SK-N-SH treated with all-trans-retinoic acid at 6 μM for 48 hours (cell line): ENCODE measurements at regions not wholly inside any gene's neighbourhood (a gene's known extent, or its start where the extent isn't known, plus 50 kb on each side); places are given as distances from the start of the nearest gene placed in this dataset.

Source experiments
- ATAC-seq: fragments of 200-7000 bp; cut with Tn5 transposase; 3 replicates; pipeline ENCODE4 v1.9.1; 2020; ENCODE audit warnings: mild to moderate bottlenecking, moderate library complexity
- ARNTL ChIP-seq: fragments of 450-650 bp; formaldehyde crosslinking; IDR thresholded peaks from 2 replicates; pipeline ENCODE4 v1.5.0; 2020; ENCODE audit warnings: low read depth, mild to moderate bottlenecking, moderate library complexity, borderline replicate concordance
- BACH2 ChIP-seq: fragments of 250-450 bp; sonication (Bioruptor Pico); IDR thresholded peaks from 2 replicates; pipeline ENCODE4 v1.9.0; 2021; ENCODE audit warnings: mild to moderate bottlenecking, borderline replicate concordance
- CSRNP3 ChIP-seq: fragments of 250-450 bp; sonication (Bioruptor Pico); IDR thresholded peaks from 2 replicates; pipeline ENCODE4 v1.5.1; 2021; ENCODE audit warnings: mild to moderate bottlenecking, moderate library complexity
- ESRRG ChIP-seq: fragments of 250-450 bp; sonication (Bioruptor Pico); IDR thresholded peaks from 2 replicates; pipeline ENCODE4 v1.6.1; 2021; ENCODE audit warnings: mild to moderate bottlenecking
- GLIS3 ChIP-seq: fragments of 250-450 bp; sonication (Bioruptor Pico); IDR thresholded peaks from 2 replicates; pipeline ENCODE4 v1.5.0; 2020; ENCODE audit warnings: mild to moderate bottlenecking, moderate library complexity
- ISL1 ChIP-seq: fragments of 250-450 bp; sonication (Bioruptor Pico); IDR thresholded peaks from 2 replicates; pipeline ENCODE4 v2.1.2; 2022; ENCODE audit warnings: mild to moderate bottlenecking, moderate library complexity
- OSR1 ChIP-seq: fragments of 250-450 bp; sonication (Bioruptor Pico); IDR thresholded peaks from 2 replicates; pipeline ENCODE4 v1.8.0; 2022; ENCODE audit warnings: moderate library complexity, mild to moderate bottlenecking, inconsistent platforms
- PATZ1 ChIP-seq: fragments of 250-450 bp; sonication (Bioruptor Pico); IDR thresholded peaks from 2 replicates; pipeline ENCODE4 v1.8.0; 2020; ENCODE audit warnings: mild to moderate bottlenecking, moderate library complexity, borderline replicate concordance
- PPARA ChIP-seq: fragments of 250-450 bp; sonication (Bioruptor Pico); IDR thresholded peaks from 2 replicates; pipeline ENCODE4 v1.5.0; 2020; ENCODE audit warnings: mild to moderate bottlenecking, borderline replicate concordance
- RARB ChIP-seq: fragments of 250-450 bp; sonication (Bioruptor Pico); IDR thresholded peaks from 2 replicates; pipeline ENCODE4 v1.8.0; 2021; ENCODE audit warnings: mild to moderate bottlenecking, moderate library complexity
- SNAI2 ChIP-seq: fragments of 250-450 bp; sonication (Bioruptor Pico); IDR thresholded peaks from 2 replicates; pipeline ENCODE4 v1.5.0; 2020; ENCODE audit warnings: mild to moderate bottlenecking, moderate library complexity
- TCF4 ChIP-seq: fragments of 250-450 bp; sonication (Bioruptor Pico); IDR thresholded peaks from 2 replicates; pipeline ENCODE4 v1.8.0; 2021; ENCODE audit warnings: mild to moderate bottlenecking, moderate library complexity, borderline replicate concordance
- TOX ChIP-seq: fragments of 250-450 bp; sonication (Bioruptor Pico); IDR thresholded peaks from 2 replicates; pipeline ENCODE4 v1.8.0; 2021; ENCODE audit warnings: mild to moderate bottlenecking, moderate library complexity, borderline replicate concordance
- TSHZ2 ChIP-seq: fragments of 250-450 bp; sonication (Bioruptor Pico); IDR thresholded peaks from 2 replicates; pipeline ENCODE4 v1.5.0; 2020; ENCODE audit warnings: mild to moderate bottlenecking, moderate library complexity
- ZC3H10 ChIP-seq: fragments of 250-450 bp; sonication (Bioruptor Pico); IDR thresholded peaks from 2 replicates; pipeline ENCODE4 v1.5.1; 2021; ENCODE audit warnings: mild to moderate bottlenecking, moderate library complexity
- ZFP3 ChIP-seq: fragments of 250-450 bp; sonication (Bioruptor Pico); IDR thresholded peaks from 2 replicates; pipeline ENCODE4 v1.5.0; 2020; ENCODE audit warnings: mild to moderate bottlenecking, moderate library complexity
- ZFP30 ChIP-seq: fragments of 450-650 bp; formaldehyde crosslinking; IDR thresholded peaks from 2 replicates; pipeline ENCODE4 v1.5.0; 2022; ENCODE audit warnings: mild to moderate bottlenecking, moderate library complexity
- ZNF70 ChIP-seq: fragments of 450-650 bp; formaldehyde crosslinking; IDR thresholded peaks from 2 replicates; pipeline ENCODE4 v1.5.0; 2020; ENCODE audit warnings: mild to moderate bottlenecking, moderate library complexity
- ZNF8 ChIP-seq: fragments of 450-650 bp; formaldehyde crosslinking; IDR thresholded peaks from 2 replicates; pipeline ENCODE4 v1.5.0; 2020; ENCODE audit warnings: mild to moderate bottlenecking, moderate library complexity
- TF ChIP-seq, protein P1 (sequence below): fragments of 250-450 bp; sonication (Bioruptor Pico); IDR thresholded peaks from 2 replicates; pipeline ENCODE4 v1.5.1; 2020; ENCODE audit warnings: low read depth, mild to moderate bottlenecking, moderate library complexity
- TF ChIP-seq, protein P2 (sequence below): fragments of 250-450 bp; sonication (Bioruptor Pico); IDR thresholded peaks from 2 replicates; pipeline ENCODE4 v1.8.0; 2021; ENCODE audit warnings: low read depth, mild to moderate bottlenecking, moderate library complexity, borderline replicate concordance

GRCh38 chr16:65819136-65819898 is 547.2 kb upstream of the CDH5 start:
- TF ChIP-seq ZFP3 (CRISPR knock-in tag): no peak
- no peak for TF ChIP-seq PATZ1
- TF ChIP-seq ESRRG (CRISPR knock-in tag): no peak
- TF ChIP-seq CSRNP3 (CRISPR knock-in tag): no peak
- no peak for TF ChIP-seq BACH2 (CRISPR knock-in tag)
- TF ChIP-seq ZC3H10: no peak
- no peak for TF ChIP-seq ZFP30 (CRISPR knock-in tag)
- TF ChIP-seq OSR1 (CRISPR knock-in tag): no peak
- TF ChIP-seq, protein P1, sequence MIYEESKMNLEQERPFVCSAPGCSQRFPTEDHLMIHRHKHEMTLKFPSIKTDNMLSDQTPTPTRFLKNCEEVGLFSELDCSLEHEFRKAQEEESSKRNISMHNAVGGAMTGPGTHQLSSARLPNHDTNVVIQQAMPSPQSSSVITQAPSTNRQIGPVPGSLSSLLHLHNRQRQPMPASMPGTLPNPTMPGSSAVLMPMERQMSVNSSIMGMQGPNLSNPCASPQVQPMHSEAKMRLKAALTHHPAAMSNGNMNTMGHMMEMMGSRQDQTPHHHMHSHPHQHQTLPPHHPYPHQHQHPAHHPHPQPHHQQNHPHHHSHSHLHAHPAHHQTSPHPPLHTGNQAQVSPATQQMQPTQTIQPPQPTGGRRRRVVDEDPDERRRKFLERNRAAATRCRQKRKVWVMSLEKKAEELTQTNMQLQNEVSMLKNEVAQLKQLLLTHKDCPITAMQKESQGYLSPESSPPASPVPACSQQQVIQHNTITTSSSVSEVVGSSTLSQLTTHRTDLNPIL: no peak
- TF ChIP-seq ISL1 (CRISPR knock-in tag): no peak
- no peak for TF ChIP-seq ZNF70 (CRISPR knock-in tag)
- TF ChIP-seq, protein P2, sequence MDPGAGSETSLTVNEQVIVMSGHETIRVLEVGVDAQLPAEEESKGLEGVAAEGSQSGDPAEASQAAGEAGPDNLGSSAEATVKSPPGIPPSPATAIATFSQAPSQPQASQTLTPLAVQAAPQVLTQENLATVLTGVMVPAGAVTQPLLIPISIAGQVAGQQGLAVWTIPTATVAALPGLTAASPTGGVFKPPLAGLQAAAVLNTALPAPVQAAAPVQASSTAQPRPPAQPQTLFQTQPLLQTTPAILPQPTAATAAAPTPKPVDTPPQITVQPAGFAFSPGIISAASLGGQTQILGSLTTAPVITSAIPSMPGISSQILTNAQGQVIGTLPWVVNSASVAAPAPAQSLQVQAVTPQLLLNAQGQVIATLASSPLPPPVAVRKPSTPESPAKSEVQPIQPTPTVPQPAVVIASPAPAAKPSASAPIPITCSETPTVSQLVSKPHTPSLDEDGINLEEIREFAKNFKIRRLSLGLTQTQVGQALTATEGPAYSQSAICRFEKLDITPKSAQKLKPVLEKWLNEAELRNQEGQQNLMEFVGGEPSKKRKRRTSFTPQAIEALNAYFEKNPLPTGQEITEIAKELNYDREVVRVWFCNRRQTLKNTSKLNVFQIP (CRISPR knock-in tag): no peak
- no peak for TF ChIP-seq TSHZ2 (CRISPR knock-in tag)
- TF ChIP-seq SNAI2 (CRISPR knock-in tag): no peak
- TF ChIP-seq ZNF8: no peak
- no peak for TF ChIP-seq ARNTL (CRISPR knock-in tag)
- no peak for TF ChIP-seq RARB (CRISPR knock-in tag)
- no peak for ATAC-seq

DNA sequence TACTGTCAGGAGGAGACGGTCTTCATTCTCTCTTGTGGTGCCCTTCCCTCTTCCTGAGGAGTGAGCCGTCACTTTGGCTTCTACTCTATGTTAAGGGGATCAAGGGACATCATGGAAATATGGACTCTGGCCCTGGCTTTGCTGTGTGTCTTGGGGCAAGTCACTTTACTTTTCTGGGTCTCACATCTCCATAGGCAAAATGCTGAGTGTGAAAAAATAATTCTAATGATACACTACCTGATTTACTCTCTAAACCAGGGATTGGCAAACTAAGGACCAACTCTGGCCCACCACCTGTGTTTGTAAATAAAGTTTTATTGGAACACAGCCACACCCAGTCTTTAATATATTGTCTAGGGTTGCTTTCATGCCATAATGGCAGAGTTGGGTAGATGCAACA is 548.7 kb upstream of the CDH5 start:
- ATAC-seq: no peak
- TF ChIP-seq PPARA (CRISPR knock-in tag): no peak
- no peak for TF ChIP-seq SNAI2 (CRISPR knock-in tag)
- TF ChIP-seq OSR1 (CRISPR knock-in tag): no peak
- no peak for TF ChIP-seq CSRNP3 (CRISPR knock-in tag)
- TF ChIP-seq GLIS3: no peak
- TF ChIP-seq TOX: no peak
- TF ChIP-seq ISL1 (CRISPR knock-in tag): no peak
- no peak for TF ChIP-seq TSHZ2 (CRISPR knock-in tag)
- TF ChIP-seq, protein P1: no peak
- TF ChIP-seq ZC3H10: no peak
- TF ChIP-seq ZNF8: no peak
- TF ChIP-seq ARNTL (CRISPR knock-in tag): no peak
- TF ChIP-seq ESRRG (CRISPR knock-in tag): no peak
- TF ChIP-seq ZFP3 (CRISPR knock-in tag): no peak
- TF ChIP-seq RARB (CRISPR knock-in tag): no peak
- TF ChIP-seq TCF4 (CRISPR knock-in tag): no peak
